A549 (cell line): ENCODE measurements at regions not wholly inside any gene's neighbourhood (a gene's known extent, or its start where the extent isn't known, plus 50 kb on each side); places are given as distances from the start of the nearest gene placed in this dataset.

Experiments
- CTCF ChIP-seq: fragments of >200 bp; sonication (Bioruptor Twin); formaldehyde crosslinking; IDR thresholded peaks from 3 replicates; pipeline ENCODE4 v1.5.1; 2016
- HDAC2 ChIP-seq: fragments of 200-600 bp; sonication (generic); IDR thresholded peaks from 2 replicates; pipeline ENCODE4 v1.6.1; 2016
- POLR2A ChIP-seq: IDR thresholded peaks from 2 replicates; pipeline ENCODE4 v1.6.1; 2012; ENCODE audit warnings: mild to moderate bottlenecking, low read length
- RCOR1 ChIP-seq: fragments of 150-350 bp; IDR thresholded peaks from 2 replicates; pipeline ENCODE4 v1.6.1; 2014; ENCODE audit warnings: antibody characterized with exemption, low read length, low read depth
- TF ChIP-seq, protein P1 (sequence below): IDR thresholded peaks from 2 replicates; pipeline ENCODE4 v1.6.1; 2012
- TF ChIP-seq, protein P2 (sequence below): fragments of 450-650 bp; IDR thresholded peaks from 2 replicates; pipeline ENCODE4 v1.6.1; 2014; ENCODE audit warnings: antibody characterized with exemption

- TF ChIP-seq POLR2A (no peak), CTCF (no peak), RCOR1 (no peak), HDAC2 (no peak)
- TF ChIP-seq, protein P1, sequence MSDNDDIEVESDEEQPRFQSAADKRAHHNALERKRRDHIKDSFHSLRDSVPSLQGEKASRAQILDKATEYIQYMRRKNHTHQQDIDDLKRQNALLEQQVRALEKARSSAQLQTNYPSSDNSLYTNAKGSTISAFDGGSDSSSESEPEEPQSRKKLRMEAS: no peak
- TF ChIP-seq, protein P2, sequence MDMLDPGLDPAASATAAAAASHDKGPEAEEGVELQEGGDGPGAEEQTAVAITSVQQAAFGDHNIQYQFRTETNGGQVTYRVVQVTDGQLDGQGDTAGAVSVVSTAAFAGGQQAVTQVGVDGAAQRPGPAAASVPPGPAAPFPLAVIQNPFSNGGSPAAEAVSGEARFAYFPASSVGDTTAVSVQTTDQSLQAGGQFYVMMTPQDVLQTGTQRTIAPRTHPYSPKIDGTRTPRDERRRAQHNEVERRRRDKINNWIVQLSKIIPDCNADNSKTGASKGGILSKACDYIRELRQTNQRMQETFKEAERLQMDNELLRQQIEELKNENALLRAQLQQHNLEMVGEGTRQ: no peak
These were observed 297.5 kb upstream of the RGPD4 start for GRCh38 chr2:107529146-107529545.
